ENCODE measurements at regions not wholly inside any gene's neighbourhood (a gene's known extent, or its start where the extent isn't known, plus 50 kb on each side); places are given as distances from the start of the nearest gene placed in this dataset.

DNA sequence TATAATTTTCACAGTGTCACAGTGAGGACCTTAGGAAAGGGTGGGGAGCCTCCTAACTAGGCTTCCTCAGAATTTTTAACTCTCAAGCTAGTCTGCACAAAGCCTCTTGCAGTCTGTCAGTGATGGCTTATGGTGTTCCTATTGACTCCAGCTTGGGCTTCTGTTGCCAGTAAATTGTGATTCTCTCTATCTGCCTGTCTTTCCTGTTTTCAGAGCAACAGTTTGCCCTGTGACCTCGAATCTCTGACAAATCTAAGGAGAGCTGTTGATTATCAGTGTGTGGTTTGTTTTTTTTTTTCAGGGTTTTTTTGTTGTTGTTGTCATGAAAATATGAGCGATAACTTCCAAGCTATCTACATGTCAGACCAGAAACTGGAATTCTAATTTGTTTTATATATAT, 423.2 kb upstream of the B3GALT2 start:
- no peak for DNase-seq

DNA sequence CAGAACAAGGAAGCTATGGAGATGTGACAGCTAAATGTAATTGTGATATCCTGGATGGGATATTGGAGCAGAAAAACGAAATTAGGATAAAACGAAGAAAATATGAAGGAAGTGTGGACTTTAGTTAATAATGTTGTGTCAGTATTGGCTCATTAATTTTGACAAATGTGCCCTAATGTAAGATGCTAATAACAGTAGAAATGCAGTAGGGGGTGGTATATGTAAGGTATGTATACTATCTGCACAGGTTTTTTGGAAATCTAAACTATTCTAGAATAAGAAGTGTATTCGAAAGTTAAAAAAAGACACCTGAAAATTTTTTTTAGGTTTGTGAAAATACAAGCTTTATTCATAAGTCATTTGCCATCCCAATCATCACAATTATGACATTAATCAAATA, 421.4 kb upstream of the B3GALT2 start:
- DNase-seq = no peak

DNA sequence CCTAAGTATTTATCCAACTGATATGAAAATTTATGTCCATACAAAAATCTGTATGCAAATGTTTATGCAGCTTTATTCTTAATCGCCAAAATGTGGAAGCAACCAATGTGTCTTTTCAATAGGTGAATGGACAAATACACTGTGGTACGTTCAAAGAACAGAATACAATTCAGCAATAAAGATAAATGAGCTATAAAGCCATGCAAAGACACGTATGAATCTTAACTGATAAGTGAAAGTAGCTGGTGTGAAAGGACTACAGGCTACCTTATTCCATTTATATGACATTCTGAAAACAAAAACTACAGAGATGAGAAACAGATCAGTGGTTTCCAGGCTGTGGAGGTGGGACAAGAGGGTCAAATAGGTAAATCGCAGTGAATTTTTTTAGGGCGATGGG, 419.6 kb upstream of the B3GALT2 start:
- DNase-seq = no peak

DNA sequence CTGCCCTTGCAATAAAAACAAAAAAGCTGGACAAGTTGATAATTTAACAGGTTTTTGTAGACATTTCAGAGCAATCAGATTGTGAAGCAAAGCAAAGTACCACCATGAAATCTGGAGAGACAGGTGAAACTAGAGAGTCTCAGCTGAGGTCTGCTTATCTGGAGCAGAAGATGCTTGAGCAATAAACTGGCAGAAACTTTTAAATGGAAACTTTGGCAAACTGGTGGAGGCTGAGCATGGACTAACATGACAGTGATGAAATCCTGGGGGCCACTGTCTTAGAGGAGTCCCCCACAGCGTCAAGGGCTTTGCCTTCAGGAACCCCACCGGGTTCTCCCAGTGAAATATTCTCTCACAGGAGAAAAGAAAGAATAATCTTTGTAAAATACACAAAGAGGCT, 416.3 kb upstream of the B3GALT2 start:
- no peak for DNase-seq

DNA sequence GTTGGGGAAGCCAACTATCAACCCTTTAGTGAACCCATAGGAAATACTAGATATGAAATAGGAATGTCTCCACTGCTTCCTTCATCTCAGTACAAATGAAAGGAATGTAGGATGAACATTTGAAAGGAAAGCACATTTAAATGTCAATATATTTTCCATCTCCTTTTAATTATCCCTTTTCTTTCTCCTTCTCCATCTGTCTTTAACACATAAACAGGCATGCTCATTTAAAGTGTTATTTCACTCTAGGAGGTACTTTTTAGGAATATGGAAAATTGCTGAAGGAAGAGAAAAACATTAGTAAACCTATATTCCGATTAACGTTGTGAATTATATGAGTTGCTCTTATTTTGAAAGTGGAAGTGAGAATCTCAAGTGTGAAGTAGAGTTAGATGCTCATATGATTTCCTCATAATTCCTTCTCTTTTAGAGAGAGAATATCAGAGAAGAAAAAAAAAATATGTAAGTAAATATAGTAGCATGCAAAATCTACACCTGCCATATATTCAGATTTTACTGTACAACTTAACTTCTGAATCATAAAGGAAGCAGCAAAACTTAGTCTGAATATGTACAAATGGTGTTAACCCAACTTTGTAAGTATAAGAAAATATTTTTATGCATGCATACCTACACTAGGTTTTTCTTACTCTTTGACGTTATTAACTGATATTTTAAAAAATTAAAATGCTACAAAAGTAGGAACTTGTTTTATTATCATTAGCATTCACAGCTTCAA, 406.9 kb upstream of the B3GALT2 start:
- no peak for DNase-seq

DNA sequence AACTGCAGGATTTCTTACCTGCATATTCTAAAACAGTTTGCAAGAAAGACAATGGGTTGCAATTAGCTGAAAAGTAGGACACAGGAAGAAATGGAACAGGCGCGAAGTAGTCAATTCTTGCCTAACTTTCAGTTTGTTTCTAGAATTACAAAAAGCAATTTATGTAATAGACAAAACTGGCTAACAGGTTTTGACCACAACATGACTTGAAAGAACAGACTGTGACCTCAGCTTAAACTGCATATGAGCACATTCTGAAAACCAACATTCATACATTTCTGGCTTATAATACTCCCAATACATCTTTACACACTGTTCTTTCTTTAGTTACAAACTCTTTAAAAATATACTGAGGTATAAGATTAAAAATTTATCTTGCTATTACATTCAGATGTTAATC, 405.9 kb upstream of the B3GALT2 start:
- DNase-seq = peak; percentile 67 to 80

DNA sequence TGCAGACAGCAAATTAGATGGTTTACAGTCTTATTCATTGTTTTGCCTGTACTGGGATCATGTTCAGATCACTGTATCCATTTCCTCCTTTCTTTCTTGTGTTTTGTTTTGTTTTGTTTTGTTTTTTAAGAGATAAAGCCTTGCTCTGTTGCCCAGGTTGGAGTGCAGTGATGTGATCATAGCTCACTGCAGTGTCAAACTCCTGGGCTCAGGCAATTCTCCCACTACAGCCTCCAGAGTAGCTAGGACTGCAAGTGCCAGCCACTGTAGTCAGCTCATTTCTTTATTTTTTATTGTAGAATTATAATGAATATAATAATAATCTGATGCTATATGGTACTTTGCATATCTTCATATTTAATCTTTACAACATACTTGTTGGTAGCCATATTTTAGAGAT, 403.7 kb upstream of the B3GALT2 start:
- no peak for DNase-seq

DNA sequence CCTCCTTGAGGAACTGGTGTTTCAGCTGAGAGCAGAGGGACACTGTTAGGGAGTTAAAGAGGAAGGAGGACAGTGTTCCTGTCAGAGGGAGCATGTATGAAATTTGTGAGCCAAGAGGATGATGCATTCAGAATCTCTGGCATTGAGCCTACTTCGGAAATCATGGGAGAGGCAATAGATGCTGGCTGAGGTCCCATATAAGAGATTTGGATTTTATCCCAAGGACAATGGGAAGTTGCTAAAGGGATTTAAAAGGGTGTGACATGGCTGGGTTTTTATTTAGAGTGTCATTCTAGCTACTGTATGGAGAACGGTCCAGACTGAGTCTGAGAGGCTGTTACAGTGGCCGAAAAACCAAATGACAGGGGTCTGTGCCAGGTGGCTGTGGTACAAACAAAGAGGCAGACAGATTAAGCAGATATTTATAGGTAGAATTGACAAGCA, 403.2 kb upstream of the B3GALT2 start:
- DNase-seq = no peak

DNA sequence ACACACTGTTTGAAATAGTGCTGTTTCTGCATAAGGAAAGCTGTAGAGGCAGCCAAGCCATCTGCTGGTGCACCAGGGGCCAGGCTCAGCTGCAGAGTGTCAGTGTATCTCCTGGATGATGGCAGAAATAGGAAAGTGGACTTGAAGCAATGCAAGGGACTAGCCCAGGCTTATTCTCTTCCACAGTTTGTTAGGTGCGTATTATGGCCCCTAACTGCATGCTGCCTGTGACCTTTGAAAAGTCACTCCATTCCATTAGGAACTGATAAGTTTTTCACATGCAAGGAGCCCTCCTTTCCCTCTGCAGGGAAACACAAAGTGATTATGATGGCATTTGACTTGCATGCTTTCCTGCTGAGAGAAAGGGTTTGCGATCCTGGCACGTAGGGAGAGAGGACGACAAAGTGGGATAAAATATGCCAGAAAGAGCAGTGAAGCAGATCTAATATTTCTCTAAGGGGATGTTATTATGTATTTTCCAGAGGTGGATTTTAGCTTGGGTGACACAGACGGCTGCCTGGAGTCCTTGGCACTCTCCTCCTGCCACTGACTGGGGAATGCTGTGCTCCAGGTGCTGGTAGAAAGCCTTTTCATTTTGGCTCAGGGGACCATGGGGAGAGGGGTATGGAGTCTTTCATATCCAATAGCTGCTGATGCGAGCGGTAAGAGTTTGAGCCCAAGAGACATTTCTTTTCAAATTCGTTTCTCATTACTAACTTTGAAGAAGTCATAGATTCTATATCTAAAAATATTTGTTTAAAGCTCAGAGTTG, 402.1 kb upstream of the B3GALT2 start:
- DNase-seq = no peak

DNA sequence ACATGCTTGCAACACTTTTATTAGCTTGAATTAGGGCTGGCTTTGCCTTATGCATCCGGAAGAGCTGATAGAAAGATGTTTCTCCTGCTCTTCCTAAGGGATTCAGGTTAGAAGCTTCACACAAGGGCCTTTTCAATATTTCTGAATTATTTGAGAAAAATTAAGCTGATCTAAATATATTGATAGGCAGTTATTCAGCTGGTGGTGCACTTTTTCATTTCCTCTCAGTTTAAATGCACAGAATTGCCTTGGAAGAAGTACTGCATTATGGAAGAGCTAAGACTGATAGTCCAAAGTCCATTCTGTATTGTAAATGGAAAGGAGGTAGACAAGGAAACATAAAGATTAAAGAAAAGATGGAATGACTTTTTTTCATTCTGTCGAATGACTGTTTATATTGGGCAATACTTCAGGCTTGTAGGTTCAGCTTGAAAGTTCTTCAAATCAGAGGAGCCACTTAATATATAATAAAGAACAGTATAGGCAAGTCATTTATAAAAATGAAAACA, 398.4 kb upstream of the B3GALT2 start:
- no peak for DNase-seq

DNA sequence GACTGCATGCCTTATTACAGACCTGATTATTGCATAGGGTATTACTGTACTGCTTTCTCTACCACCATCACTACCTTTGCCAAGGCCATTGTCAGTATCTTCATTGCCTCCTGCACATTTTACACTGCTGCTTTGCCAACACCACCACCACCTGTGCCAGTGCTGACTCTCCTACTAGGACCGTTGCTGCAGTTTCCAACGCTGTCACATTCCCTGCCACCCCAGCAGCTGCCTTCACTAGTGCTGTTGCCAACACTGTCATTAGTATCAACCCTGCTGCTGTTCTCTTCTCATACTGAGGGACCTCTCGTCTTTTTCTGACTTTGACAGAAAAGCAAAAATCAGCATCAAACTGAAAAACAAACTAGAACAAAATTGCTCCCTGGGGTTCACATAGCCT, 394.9 kb upstream of the B3GALT2 start:
- DNase-seq = no peak

DNA sequence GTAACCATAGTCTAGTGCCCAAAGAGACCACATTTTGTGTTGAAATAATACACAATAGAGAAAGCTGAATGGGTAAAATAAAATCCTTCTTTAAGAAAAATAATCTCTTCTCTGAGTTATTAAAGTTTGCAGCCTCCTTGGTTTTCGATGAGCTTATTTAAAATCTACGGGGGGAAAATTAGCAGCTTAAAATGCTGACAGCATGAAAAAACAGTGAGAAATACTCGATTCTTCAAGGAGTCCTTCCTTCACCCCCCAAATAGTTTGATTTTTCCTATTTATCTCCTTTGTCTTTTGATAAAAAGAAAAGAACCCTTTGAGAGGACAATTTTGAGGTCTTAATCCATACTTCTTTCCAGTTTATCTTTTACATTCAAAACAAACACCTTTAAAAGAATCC, 394.0 kb upstream of the B3GALT2 start:
- no peak for DNase-seq

DNA sequence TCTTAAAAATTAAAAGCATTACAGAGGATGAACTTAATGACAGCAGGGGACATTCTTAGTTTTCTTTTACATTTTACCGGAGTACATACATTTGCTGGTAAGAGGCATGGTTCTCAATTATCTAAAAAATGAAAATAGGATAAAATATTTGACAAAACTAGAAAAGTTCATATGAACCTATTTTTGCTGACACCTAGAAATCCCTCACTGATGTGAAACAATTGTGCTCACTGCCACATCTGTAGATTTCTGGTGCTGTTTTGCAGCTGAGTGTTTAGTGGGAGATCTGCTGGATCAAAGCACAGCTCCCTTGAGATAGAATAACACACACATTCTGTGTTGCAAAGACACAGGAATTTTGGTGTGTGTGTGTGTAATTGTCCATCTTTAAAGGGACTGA, 392.9 kb upstream of the B3GALT2 start:
- DNase-seq = no peak

DNA sequence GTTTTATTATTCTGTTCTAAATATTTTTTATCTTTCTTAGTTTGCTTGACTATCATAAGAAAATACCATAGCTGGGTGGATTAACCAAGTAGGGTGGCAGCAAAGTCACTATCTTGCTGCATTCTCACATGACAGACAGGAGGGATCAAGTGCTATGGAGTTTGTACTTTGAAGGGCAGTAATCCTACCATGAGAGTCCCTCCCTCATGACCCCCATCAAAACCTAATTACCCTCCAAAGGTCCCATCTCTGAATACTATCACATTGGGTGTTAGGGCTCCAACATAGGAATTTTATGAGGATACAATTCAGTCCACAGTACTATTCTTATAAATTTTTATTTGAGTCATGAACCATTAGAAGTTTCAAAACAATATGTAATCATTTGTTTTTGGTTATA, 388.5 kb upstream of the B3GALT2 start:
- no peak for DNase-seq

DNA sequence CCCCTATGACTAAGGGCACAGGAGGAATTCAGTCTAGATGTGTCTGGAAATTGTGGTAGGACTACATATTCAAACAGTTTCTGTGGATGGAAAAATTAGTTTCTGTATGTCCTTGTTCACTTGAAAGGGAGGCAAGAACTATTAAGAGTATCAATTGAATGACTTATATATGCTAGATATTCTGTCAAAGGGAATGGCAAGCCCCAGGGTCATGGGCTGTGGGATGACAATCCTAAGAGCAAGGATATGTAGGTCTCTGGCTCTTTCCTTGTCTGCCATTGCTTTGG, 383.5 kb upstream of the B3GALT2 start:
- DNase-seq = no peak

DNA sequence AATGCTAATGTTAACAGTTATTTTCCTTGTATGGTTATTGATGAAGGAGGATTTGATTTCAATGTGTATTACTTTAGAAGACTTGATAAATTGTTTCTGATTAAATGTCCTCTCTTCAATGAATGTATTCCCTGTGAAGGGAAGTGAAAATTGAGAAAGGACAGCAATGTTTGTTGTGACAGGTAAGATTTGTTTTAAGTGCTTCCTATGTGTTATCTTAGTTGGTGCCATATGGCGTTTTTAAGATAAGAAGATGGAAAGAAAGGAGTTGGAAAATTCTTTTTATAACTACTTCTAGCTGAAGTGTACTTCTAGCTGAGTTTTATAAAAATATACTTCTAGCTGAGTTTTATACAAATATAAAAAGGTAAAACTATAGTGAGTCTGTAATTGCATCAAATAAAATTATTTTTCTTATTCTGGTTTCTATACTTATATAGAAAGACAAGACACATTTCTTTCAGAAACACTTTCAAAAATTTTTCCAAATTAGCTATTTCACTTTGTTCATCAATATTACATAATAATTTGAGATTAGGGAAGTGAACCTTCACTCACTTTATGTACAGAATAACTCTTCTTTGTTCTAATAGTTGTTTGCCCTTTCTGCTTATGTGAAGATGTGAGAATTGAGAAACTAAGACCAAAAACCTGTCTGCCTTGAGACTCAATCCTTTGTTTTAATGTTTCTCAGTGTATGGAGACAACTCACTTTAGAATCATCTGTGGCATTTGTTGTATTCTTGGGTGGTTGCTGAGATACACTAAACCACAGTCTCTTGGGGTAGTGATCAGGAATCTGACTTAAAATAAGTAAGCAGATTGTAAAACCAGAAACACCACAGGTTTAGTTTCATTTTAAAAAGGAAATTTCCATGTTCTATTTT, 382.9 kb upstream of the B3GALT2 start:
- peak; percentile 44 to 62 for DNase-seq

DNA sequence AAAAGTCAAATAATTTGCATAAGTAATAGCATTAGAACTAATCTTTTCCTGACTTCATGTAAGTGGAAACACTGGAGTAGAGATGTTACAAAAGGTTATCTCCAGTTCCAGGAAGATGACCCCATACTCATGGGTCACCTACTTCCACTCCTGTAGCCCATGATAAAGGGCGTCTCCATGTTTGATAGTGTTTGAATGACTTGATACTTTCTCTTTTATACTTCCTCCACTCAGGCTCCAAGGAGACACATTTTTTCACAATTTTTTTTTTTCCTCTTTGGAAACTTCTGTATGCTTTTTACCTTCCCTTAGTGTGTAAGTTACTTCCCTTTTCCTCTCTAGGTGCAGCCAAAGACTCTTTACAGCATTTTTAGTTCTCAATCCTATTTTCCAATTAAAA, 382.1 kb upstream of the B3GALT2 start:
- DNase-seq = peak; percentile 55 to 70

DNA sequence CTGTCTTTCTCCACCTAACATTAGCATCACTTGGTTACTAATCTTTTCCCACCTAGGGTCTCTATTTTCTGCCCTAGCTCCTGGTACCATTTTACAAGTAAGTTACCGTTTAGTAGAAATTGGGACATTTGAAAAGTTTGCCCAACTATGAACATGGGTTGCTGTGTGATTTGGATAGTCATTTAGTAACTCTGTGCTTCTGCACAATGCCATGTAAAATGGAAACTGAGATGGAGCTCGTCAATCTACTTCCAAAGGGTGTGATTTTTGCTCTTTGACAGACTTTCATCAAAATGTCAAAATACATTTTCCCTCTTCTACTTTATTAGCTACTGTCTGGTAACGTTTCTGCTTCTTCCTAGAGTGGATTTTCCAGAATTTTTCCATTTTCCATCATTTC, 381.5 kb upstream of the B3GALT2 start:
- DNase-seq = no peak

DNA sequence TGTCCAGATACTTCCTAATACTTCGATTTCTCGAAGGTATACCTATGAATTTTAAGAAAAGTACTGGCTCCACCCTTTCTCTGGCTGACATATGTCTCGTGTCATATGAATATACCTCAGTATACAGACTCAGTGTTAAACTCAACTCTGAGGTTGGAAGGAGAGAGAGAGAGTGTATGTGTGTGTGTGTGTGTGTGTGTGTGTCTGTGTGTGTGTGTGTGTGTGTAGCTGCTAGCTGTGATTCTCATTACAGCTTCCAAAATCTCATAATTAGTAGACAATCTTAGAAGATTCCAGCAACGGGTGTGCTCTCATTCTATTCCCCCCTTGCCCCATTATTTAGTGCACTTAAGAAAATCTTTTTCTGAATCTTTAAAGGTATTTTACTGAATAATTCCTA, 380.3 kb upstream of the B3GALT2 start:
- no peak for DNase-seq

DNA sequence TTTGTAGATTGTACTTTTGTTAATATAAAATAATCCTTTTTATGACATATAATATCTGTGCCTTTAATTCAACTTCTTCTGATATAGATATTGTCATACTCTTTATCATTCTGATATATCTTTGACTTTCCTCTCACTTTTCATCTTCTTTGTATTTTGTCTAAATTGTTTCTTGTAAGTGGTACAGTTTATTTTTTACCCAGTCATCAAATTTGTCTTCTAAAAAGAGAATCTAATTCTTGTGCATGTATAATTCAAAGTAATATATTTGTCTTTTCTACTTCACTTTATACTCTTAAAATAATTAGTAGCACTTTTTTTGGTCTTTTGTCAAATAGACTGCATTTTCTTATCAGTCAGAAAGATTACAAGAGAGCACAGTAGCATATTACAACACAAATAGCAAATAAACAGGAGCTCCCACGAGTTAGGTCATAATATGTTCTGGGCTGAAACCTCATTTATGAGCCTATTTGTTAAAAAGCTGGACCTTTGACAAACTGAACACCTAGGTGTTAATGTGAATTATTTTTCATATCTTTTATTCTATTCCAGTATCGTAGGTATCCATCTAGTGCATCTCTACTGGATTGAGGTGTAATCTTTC, 379.7 kb upstream of the B3GALT2 start:
- no peak for DNase-seq

DNA sequence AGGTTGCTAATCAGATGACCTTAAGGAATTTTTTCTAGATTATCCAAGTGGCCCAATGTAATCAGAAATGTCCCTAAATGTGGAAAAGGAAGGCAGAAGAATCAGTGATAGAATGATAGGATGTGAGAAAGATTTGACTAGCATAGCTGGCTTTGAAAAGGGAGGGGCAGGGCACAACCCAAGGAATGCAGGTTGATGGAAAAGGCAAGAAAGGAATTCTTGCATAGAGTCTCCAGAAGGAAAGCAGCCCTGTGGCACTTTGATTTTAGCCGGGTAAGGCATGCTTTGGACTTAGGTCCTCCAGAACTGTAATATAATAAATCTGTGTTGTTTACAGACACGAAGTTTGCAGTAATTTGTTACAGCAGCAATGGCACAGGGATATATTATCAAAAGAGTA, 375.7 kb upstream of the B3GALT2 start:
- no peak for DNase-seq

DNA sequence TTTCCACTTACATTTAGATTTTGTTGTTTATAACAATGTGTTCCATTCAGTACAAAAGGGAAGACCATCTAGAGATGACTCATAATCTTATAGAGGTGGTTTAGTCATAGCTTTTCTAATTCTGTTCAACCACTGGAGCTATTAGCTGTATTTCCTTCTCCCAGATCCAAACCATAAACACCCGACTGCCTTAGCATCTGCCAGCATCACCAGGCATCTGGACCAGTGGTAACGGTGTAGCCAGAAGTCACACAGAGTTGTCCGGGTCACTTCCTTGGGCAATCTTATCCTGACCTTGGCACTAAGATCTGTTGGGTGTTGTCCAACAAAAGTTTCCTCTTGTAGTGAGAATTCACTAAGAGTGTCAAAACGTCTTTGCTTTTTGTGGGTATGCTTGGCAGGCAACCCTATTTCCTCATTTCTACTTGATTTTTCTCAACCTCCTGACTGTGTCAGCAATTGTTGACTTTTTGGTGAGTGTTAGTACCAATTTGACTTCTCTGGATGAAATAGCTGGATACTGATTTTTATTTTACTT, 372.1 kb upstream of the B3GALT2 start:
- DNase-seq = peak; percentile 94 to 96

Data from AML-193 (cell line).